ENCODE measurements at regions not wholly inside any gene's neighbourhood (a gene's known extent, or its start where the extent isn't known, plus 50 kb on each side); places are given as distances from the start of the nearest gene placed in this dataset.

DNA sequence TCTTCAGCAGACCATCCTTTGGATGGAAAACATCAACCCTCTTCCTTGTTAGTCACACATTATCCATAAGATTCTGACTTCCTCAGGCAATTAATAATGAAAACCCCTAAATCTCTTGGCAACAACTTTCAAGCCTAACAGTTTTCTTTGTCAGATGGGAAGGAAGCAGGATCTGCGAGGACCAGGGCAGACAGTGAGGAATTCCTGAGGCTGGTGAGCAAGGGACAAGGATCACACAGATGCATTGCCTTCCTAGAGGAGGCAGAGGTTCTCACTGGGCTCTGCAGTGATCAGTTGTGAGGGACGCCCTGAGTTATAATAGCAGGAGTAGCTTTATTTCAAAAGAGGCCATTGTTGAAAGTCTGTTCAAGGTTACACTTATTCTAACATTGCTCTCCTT is 195.4 kb downstream of the SLIT2 start:
- Mint-ChIP-seq H3K27me3 (ENCODE audit: low read depth in 2 of 2) (peaks cover 0 to 5% of the 10 kb centered on the region in 2 donors), H3K9me3 (peaks cover 0 to 2% of the 10 kb centered on the region in 2 donors), H3K27ac (no peak overlapping the region), H3K4me1 (no peaks in the 10 kb centered on the region), H3K36me3 (no peaks in the 10 kb centered on the region), H3K4me3 (no peak overlapping the region)
- WGBS (ENCODE audit: insufficient coverage) = 69% methylated on average over 2 of the region's 2 CpGs
- intact Hi-C loops (cut with micrococcal nuclease) = no loop called here
- TF ChIP-seq, protein P1, sequence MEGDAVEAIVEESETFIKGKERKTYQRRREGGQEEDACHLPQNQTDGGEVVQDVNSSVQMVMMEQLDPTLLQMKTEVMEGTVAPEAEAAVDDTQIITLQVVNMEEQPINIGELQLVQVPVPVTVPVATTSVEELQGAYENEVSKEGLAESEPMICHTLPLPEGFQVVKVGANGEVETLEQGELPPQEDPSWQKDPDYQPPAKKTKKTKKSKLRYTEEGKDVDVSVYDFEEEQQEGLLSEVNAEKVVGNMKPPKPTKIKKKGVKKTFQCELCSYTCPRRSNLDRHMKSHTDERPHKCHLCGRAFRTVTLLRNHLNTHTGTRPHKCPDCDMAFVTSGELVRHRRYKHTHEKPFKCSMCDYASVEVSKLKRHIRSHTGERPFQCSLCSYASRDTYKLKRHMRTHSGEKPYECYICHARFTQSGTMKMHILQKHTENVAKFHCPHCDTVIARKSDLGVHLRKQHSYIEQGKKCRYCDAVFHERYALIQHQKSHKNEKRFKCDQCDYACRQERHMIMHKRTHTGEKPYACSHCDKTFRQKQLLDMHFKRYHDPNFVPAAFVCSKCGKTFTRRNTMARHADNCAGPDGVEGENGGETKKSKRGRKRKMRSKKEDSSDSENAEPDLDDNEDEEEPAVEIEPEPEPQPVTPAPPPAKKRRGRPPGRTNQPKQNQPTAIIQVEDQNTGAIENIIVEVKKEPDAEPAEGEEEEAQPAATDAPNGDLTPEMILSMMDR (IDR thresholded peaks at IDR 0.05) = no peak
- H3K4me3 ChIP-seq (ENCODE audit: low read length) = no peak overlapping the region
- no peaks in the 10 kb centered on the region for H3K36me3 ChIP-seq (ENCODE audit: control insufficient read depth, insufficient read depth, low read length)
- no peak for ATAC-seq
- no peak overlapping the region for H3K27ac ChIP-seq (ENCODE audit: low read length)
- H3K4me1 ChIP-seq (ENCODE audit: control insufficient read depth, insufficient read depth, low read length) = no peaks in the 10 kb centered on the region
- DNase-seq = no peak
- no peaks in the 10 kb centered on the region for H3K9me3 ChIP-seq (ENCODE audit: control insufficient read depth, insufficient read depth, low read length)
- no peaks in the 10 kb centered on the region for H3K27me3 ChIP-seq (ENCODE audit: control insufficient read depth, insufficient read depth, low read length)

DNA sequence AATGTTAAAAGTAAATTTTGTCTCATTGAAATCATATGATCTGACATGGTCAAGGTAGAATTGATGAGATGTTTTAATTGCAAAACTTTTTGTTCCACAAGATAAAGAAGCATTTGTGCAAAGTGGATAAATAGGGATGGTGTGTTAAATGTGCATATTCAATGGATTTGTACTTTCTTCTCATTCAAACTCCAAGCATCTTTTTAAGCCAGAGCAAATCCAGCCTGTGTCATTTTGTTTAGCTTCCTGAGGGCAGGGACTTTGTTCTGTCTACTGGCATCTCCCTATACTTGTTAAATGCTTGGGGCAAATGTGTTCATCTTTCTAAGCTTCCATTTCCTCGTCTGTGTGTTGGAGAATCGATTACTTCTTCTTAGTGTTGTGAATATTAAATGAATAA is 200.3 kb downstream of the SLIT2 start:
- peaks cover 0 to 5% of the 10 kb centered on the region in 2 donors for H3K9me3 Mint-ChIP-seq
- 72% methylated on average over 2 of the region's 2 CpGs for WGBS (ENCODE audit: insufficient coverage)
- intact Hi-C loops (cut with micrococcal nuclease) = no loop called here

DNA sequence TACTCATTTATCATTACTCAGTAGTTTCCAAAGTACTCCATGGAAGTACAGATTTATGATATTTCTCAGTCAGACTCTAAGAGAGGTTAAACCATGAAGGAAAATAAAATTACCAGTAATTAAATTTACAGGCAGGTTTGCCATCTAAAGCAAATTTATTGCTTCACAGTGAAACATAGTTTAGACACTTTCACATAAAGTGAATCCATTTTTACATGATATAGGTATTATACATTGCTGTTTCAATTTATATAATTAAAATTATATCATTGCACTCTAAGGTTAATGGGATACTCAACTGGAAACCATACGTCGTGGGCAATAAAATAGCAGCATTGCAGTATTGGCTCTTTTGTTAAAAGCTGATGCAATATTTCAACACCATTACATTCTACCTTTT is 202.8 kb downstream of the SLIT2 start:
- Histone ChIP-seq H3K4me3 (ENCODE audit: low read length) (no peak overlapping the region), H3K27ac (ENCODE audit: low read length) (no peak overlapping the region), H3K9me3 (ENCODE audit: control insufficient read depth, insufficient read depth, low read length) (no peaks in the 10 kb centered on the region), H3K36me3 (ENCODE audit: control insufficient read depth, insufficient read depth, low read length) (no peaks in the 10 kb centered on the region), H3K27me3 (ENCODE audit: control insufficient read depth, insufficient read depth, low read length) (no peaks in the 10 kb centered on the region), H3K4me1 (ENCODE audit: control insufficient read depth, insufficient read depth, low read length) (no peaks in the 10 kb centered on the region)
- H3K9me3 Mint-ChIP-seq = peaks cover 0 to 5% of the 10 kb centered on the region in 2 donors
- H3K4me1 Mint-ChIP-seq = no peaks in the 10 kb centered on the region
- WGBS (ENCODE audit: insufficient coverage) = 93% methylated on average over 2 of the region's 2 CpGs
- no peak overlapping the region for H3K27ac Mint-ChIP-seq
- intact Hi-C loops (cut with micrococcal nuclease) = no loop called here
- no peak overlapping the region for H3K4me3 Mint-ChIP-seq
- TF ChIP-seq, protein P1 (IDR thresholded peaks at IDR 0.05) = no peak
- ATAC-seq (no peak), DNase-seq (no peak)
- peaks cover 0 to 3% of the 10 kb centered on the region in 2 donors for H3K27me3 Mint-ChIP-seq (ENCODE audit: low read depth in 2 of 2)
- no peaks in the 10 kb centered on the region for H3K36me3 Mint-ChIP-seq

More for the DNA sequence above, 200.3 kb downstream of the SLIT2 start:
- Mint-ChIP-seq H3K4me1 (no peaks in the 10 kb centered on the region), H3K4me3 (no peak overlapping the region), H3K36me3 (no peaks in the 10 kb centered on the region), H3K27me3 (ENCODE audit: low read depth in 2 of 2) (peaks cover 0 to 3% of the 10 kb centered on the region in 2 donors), H3K27ac (no peak overlapping the region)
- Histone ChIP-seq H3K27me3 (ENCODE audit: control insufficient read depth, insufficient read depth, low read length) (no peaks in the 10 kb centered on the region), H3K4me3 (ENCODE audit: low read length) (no peak overlapping the region), H3K27ac (ENCODE audit: low read length) (no peak overlapping the region), H3K9me3 (ENCODE audit: control insufficient read depth, insufficient read depth, low read length) (no peaks in the 10 kb centered on the region), H3K4me1 (ENCODE audit: control insufficient read depth, insufficient read depth, low read length) (no peaks in the 10 kb centered on the region), H3K36me3 (ENCODE audit: control insufficient read depth, insufficient read depth, low read length) (no peaks in the 10 kb centered on the region)
- TF ChIP-seq, protein P1 (IDR thresholded peaks at IDR 0.05) = no peak
- DNase-seq (no peak), ATAC-seq (no peak)

DNA sequence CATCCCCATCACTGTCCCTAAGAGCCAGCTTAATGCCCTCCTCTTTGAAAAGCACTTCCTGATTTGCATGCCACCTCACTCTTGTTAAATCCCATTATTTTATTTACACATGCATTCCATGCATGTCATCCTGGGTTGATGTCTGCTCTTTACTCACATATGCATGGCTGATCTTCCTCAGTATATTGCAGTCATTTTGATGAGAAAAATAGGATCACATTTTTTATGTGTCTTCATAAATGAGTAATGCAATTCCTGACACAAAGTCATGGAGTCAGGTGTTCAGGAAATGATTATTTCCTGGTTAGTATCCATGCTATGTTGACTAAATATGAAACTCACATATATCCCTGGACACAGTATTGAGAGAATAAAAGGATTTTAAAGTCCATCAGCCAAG is 204.7 kb downstream of the SLIT2 start:
- H3K36me3 Mint-ChIP-seq = no peaks in the 10 kb centered on the region
- Histone ChIP-seq H3K4me1 (ENCODE audit: control insufficient read depth, insufficient read depth, low read length) (no peaks in the 10 kb centered on the region), H3K27me3 (ENCODE audit: control insufficient read depth, insufficient read depth, low read length) (no peaks in the 10 kb centered on the region), H3K36me3 (ENCODE audit: control insufficient read depth, insufficient read depth, low read length) (no peaks in the 10 kb centered on the region), H3K4me3 (ENCODE audit: low read length) (no peak overlapping the region), H3K9me3 (ENCODE audit: control insufficient read depth, insufficient read depth, low read length) (no peaks in the 10 kb centered on the region), H3K27ac (ENCODE audit: low read length) (no peak overlapping the region)
- peaks cover 0 to 5% of the 10 kb centered on the region in 2 donors for H3K9me3 Mint-ChIP-seq
- H3K4me3 Mint-ChIP-seq = no peak overlapping the region
- TF ChIP-seq, protein P1 (IDR thresholded peaks at IDR 0.05) = no peak
- intact Hi-C loops (cut with micrococcal nuclease) = no loop called here
- H3K27me3 Mint-ChIP-seq (ENCODE audit: low read depth in 2 of 2) = peaks cover 0 to 3% of the 10 kb centered on the region in 2 donors
- ATAC-seq (no peak), DNase-seq (no peak)
- no peaks in the 10 kb centered on the region for H3K4me1 Mint-ChIP-seq
- H3K27ac Mint-ChIP-seq = no peak overlapping the region

Measured in natural killer cell (primary cell).